ENCODE measurements at regions not wholly inside any gene's neighbourhood (a gene's known extent, or its start where the extent isn't known, plus 50 kb on each side); places are given as distances from the start of the nearest gene placed in this dataset.

GRCh38 chr11:28877340-28877739 lies 769.2 kb downstream of the METTL15 start:
- TF ChIP-seq LEF1 (IDR thresholded peaks at IDR 0.05; ENCODE audit: borderline replicate concordance): no peak
- ChIA-PET CTCF (no interaction called here), POLR2A (no interaction called here)
- DNase-seq (ENCODE audit: extremely low spot score): no peak

DNA sequence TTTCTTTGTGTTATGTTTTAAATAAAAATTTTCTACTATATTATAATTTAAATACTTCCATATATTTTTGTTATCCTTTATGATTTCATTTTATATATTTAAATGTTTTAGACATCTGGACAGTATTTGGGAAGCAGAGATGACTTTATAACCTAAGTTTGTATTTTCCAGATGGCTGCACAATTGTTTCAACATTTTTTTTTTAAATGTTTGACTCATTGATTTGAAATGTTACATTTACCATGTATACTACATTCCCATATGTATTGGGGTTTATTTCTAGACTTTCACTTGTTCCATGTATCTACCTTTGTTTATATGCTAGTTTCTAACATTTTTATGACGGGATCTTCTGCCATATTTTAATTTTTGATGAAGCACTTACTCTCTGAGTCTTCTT lies 766.5 kb downstream of the METTL15 start:
- TF ChIP-seq FOXA1 (IDR thresholded peaks at IDR 0.05) (no peak), BHLHE40 (IDR thresholded peaks at IDR 0.05; ENCODE audit: borderline replicate concordance) (no peak), CTBP1 (IDR thresholded peaks at IDR 0.05; ENCODE audit: borderline replicate concordance) (no peak), FOXM1 (IDR thresholded peaks at IDR 0.05; ENCODE audit: borderline replicate concordance) (no peak), ZNF384 (IDR thresholded peaks at IDR 0.05) (no peak), LEF1 (IDR thresholded peaks at IDR 0.05; ENCODE audit: borderline replicate concordance) (no peak), HDGF (IDR thresholded peaks at IDR 0.05; ENCODE audit: borderline replicate concordance) (no peak), SP1 (IDR thresholded peaks at IDR 0.05) (no peak), SUZ12 (IDR thresholded peaks at IDR 0.05) (no peak), ARNT (IDR thresholded peaks at IDR 0.05) (no peak), NFRKB (IDR thresholded peaks at IDR 0.05) (no peak)
- ChIA-PET CTCF (no interaction called here), POLR2A (no interaction called here)
- no peak for DNase-seq (ENCODE audit: extremely low spot score)

DNA sequence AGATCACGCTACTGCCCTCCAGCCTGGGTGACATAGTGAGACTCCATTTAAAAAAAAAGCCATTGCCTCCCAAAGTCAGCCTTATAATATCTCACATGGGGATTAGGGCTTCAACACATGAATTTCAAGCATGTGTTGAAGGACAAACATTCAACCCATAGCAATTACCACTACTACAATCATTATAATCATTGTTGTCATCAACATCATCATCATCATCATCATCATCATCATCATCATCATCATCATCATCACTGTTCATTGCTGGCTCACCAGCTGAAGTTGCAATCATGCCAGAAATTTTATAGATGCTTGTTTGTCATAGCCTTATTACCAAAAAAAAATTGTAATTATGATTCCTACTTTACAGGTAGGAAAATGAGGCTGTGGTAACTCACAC lies 762.9 kb downstream of the METTL15 start:
- ChIA-PET CTCF (no interaction called here), POLR2A (no interaction called here)
- no peak for DNase-seq (ENCODE audit: extremely low spot score)
- TF ChIP-seq L3MBTL2 (conservative IDR thresholded peaks at IDR 0.05) (no peak), NFRKB (IDR thresholded peaks at IDR 0.05) (no peak), BHLHE40 (IDR thresholded peaks at IDR 0.05; ENCODE audit: borderline replicate concordance) (no peak)

DNA sequence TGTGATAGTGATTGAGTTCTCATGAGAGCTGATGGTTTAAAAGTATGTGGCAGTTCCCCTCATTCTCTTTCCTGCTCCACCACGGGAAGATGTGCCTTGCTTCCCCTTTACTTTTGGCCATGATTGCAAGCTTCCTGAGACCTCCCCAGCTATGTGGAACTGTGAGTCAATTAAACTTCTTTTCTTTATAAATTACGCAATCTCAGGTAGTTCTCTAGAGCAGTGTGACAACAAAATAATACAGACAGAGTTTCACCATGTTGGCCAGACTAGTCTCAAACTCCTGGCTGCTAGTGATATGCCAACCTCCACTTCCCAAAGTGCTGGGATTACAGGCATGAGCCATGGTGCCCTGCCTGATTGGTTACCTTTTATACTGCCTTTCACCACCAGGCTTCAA lies 755.2 kb downstream of the METTL15 start:
- no peak for TF ChIP-seq FOXM1 (IDR thresholded peaks at IDR 0.05; ENCODE audit: borderline replicate concordance)
- TF ChIP-seq BHLHE40 (IDR thresholded peaks at IDR 0.05; ENCODE audit: borderline replicate concordance): no peak
- no peak for TF ChIP-seq SUZ12 (IDR thresholded peaks at IDR 0.05)
- no peak for TF ChIP-seq L3MBTL2 (conservative IDR thresholded peaks at IDR 0.05)
- TF ChIP-seq ZNF384 (IDR thresholded peaks at IDR 0.05): no peak
- DNase-seq (ENCODE audit: extremely low spot score): no peak
- CTCF ChIA-PET: no interaction called here
- POLR2A ChIA-PET: no interaction called here

- DNase-seq (ENCODE audit: extremely low spot score): no peak
- TF ChIP-seq ZNF384 (IDR thresholded peaks at IDR 0.05) (no peak), TARDBP (IDR thresholded peaks at IDR 0.05) (no peak), LEF1 (IDR thresholded peaks at IDR 0.05; ENCODE audit: borderline replicate concordance) (no peak), SUZ12 (IDR thresholded peaks at IDR 0.05) (no peak), NFRKB (IDR thresholded peaks at IDR 0.05) (no peak), FOXM1 (IDR thresholded peaks at IDR 0.05; ENCODE audit: borderline replicate concordance) (no peak), FOXA1 (IDR thresholded peaks at IDR 0.05) (no peak), ELF4 (IDR thresholded peaks at IDR 0.05) (no peak), L3MBTL2 (conservative IDR thresholded peaks at IDR 0.05) (no peak)
- CTCF ChIA-PET: no interaction called here
- POLR2A ChIA-PET: no interaction called here
Observed at GRCh38 chr11:28860893-28861292, 752.7 kb downstream of the METTL15 start.

DNA sequence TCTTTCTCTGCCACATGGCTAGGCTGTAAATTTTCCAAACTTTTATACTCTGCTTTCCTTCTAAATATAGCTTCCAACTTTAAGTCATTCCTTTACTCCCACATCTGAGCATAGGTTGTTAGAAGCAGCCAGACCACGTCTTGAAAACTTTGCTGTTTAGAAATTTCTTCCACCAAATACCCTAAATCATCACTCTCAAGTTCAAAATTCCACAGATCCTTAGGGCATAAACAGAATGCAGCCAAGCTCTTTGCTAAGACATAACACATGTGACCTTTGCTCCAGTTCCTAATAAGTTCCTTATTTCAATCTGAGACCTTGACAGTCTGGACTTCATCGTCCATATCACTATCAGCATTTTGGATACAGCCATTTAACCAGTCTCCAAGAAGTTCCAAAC lies 749.9 kb downstream of the METTL15 start:
- no peak for TF ChIP-seq ZNF384 (IDR thresholded peaks at IDR 0.05)
- no peak for TF ChIP-seq FOXA1 (IDR thresholded peaks at IDR 0.05)
- no peak for TF ChIP-seq HDGF (IDR thresholded peaks at IDR 0.05; ENCODE audit: borderline replicate concordance)
- TF ChIP-seq SP1 (IDR thresholded peaks at IDR 0.05): no peak
- no peak for TF ChIP-seq BHLHE40 (IDR thresholded peaks at IDR 0.05; ENCODE audit: borderline replicate concordance)
- no peak for TF ChIP-seq FOXK2 (IDR thresholded peaks at IDR 0.05)
- TF ChIP-seq, protein P1, sequence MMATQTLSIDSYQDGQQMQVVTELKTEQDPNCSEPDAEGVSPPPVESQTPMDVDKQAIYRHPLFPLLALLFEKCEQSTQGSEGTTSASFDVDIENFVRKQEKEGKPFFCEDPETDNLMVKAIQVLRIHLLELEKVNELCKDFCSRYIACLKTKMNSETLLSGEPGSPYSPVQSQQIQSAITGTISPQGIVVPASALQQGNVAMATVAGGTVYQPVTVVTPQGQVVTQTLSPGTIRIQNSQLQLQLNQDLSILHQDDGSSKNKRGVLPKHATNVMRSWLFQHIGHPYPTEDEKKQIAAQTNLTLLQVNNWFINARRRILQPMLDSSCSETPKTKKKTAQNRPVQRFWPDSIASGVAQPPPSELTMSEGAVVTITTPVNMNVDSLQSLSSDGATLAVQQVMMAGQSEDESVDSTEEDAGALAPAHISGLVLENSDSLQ (IDR thresholded peaks at IDR 0.05): no peak
- POLR2A ChIA-PET: no interaction called here
- CTCF ChIA-PET: interaction anchor here (0.6 kb wide), 1 partner anchor 15 kb away, joined by 3 read pairs; no protein-coding TSS in a partner anchor
- no peak for DNase-seq (ENCODE audit: extremely low spot score)

DNA sequence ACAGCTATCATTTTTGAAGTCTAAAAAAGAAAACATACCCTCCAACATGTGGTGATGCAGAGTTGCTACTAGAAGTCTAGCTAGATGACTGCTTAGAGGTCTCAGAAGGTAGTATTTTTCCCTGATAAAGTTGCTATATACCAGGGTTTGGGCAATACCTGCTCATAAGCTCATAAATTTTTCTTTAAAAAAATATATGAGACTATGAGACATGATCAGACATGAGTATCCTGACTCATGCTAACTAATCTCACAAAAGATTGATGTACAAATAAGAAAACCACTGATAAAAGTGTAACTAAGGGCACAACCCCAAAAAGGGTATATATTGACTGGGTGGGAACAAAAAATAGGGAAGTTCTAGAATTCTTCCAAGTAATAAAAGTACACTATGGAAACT lies 740.9 kb downstream of the METTL15 start:
- no peak for TF ChIP-seq SP1 (IDR thresholded peaks at IDR 0.05)
- TF ChIP-seq FOXM1 (IDR thresholded peaks at IDR 0.05; ENCODE audit: borderline replicate concordance): no peak
- TF ChIP-seq L3MBTL2 (conservative IDR thresholded peaks at IDR 0.05): no peak
- no peak for TF ChIP-seq ZNF384 (IDR thresholded peaks at IDR 0.05)
- no peak for TF ChIP-seq ARNT (IDR thresholded peaks at IDR 0.05)
- ChIA-PET POLR2A (no interaction called here), CTCF (no interaction called here)
- DNase-seq (ENCODE audit: extremely low spot score): no peak

- POLR2A ChIA-PET: no interaction called here
- CTCF ChIA-PET: interaction anchor here (0.6 kb wide), 1 partner anchor 16 kb away, joined by 3 read pairs; no protein-coding TSS in a partner anchor
- TF ChIP-seq BHLHE40 (IDR thresholded peaks at IDR 0.05; ENCODE audit: borderline replicate concordance): no peak
- TF ChIP-seq L3MBTL2 (conservative IDR thresholded peaks at IDR 0.05): no peak
- DNase-seq (ENCODE audit: extremely low spot score): no peak
Observed at GRCh38 chr11:28842716-28843115, 734.5 kb downstream of the METTL15 start.

GRCh38 chr11:28838741-28839140 lies 730.6 kb downstream of the METTL15 start:
- POLR2A ChIA-PET: no interaction called here
- DNase-seq (ENCODE audit: extremely low spot score): no peak
- CTCF ChIA-PET: no interaction called here
- no peak for TF ChIP-seq FOXM1 (IDR thresholded peaks at IDR 0.05; ENCODE audit: borderline replicate concordance)
- no peak for TF ChIP-seq TARDBP (IDR thresholded peaks at IDR 0.05)
- TF ChIP-seq ELF4 (IDR thresholded peaks at IDR 0.05): no peak
- no peak for TF ChIP-seq SUZ12 (IDR thresholded peaks at IDR 0.05)
- no peak for TF ChIP-seq FOXA1 (IDR thresholded peaks at IDR 0.05)
- no peak for TF ChIP-seq LEF1 (IDR thresholded peaks at IDR 0.05; ENCODE audit: borderline replicate concordance)
- no peak for TF ChIP-seq NFRKB (IDR thresholded peaks at IDR 0.05)
- no peak for TF ChIP-seq ZNF384 (IDR thresholded peaks at IDR 0.05)
- TF ChIP-seq L3MBTL2 (conservative IDR thresholded peaks at IDR 0.05): no peak
- TF ChIP-seq HDGF (IDR thresholded peaks at IDR 0.05; ENCODE audit: borderline replicate concordance): no peak
- no peak for TF ChIP-seq SP1 (IDR thresholded peaks at IDR 0.05)
- TF ChIP-seq ARNT (IDR thresholded peaks at IDR 0.05): no peak
- no peak for TF ChIP-seq CTBP1 (IDR thresholded peaks at IDR 0.05; ENCODE audit: borderline replicate concordance)
- TF ChIP-seq, protein P1 (IDR thresholded peaks at IDR 0.05): no peak
- TF ChIP-seq FOXK2 (IDR thresholded peaks at IDR 0.05): no peak
- TF ChIP-seq BHLHE40 (IDR thresholded peaks at IDR 0.05; ENCODE audit: borderline replicate concordance): no peak
